ENCODE measurements at regions not wholly inside any gene's neighbourhood (a gene's known extent, or its start where the extent isn't known, plus 50 kb on each side); places are given as distances from the start of the nearest gene placed in this dataset.

GRCh38 chr20:11188843-11189603 lies 515.2 kb upstream of the JAG1 start:
- no peak for TF ChIP-seq CTCF (IDR thresholded peaks at IDR 0.05; ENCODE audit: low read depth, low read length, missing control alignments)
- H3K4me3 ChIP-seq (ENCODE audit: low read depth, low read length) = no peak overlapping the region
- in situ Hi-C loops (cut with HindIII; ENCODE audit: low sequenced_read_pairs) = no loop called here
- no peak for DNase-seq (ENCODE audit: low read depth)

DNA sequence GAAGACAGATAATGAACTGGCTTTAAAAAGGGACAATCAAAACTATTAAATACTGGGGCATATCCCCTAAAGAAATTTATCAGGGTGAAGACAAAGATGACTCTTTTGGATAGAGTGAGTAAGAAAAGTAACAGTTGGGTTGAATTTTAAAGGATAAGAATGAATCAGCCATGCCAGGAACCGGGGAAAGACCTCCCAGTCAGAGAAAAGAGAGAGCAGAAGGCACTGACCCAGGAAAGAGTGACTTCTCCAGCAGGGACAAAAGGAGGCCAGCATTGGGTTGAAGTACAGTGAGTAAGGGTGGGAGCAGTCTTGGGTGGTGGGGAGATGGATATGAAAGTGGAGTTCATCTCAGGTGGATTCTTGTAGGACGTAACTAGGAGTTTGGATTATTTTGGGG lies 516.9 kb upstream of the JAG1 start:
- no peak for TF ChIP-seq CTCF (IDR thresholded peaks at IDR 0.05; ENCODE audit: low read depth, low read length, missing control alignments)
- DNase-seq (ENCODE audit: low read depth) = no peak
- in situ Hi-C loops (cut with HindIII; ENCODE audit: low sequenced_read_pairs) = no loop called here
- H3K4me3 ChIP-seq (ENCODE audit: low read depth, low read length) = no peak overlapping the region

DNA sequence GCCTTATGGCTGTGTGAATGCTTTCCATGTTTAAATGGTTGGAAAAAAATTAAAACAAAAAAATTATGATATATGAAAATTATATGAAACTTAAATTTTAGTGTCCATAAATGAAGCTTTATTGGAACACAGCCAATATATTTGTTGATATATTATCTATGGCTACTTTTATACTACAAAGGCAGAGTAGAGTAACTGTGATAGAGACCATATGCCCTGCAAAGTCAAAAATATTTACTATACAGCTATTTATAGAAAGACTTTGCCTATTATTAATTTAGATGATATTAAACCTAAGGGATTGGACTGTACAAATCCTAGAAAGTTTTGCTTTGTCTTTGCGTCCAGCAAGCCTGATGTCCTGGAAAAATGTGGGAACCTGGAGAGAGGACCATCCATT lies 518.3 kb upstream of the JAG1 start:
- in situ Hi-C loops (cut with HindIII; ENCODE audit: low sequenced_read_pairs) = no loop called here
- DNase-seq (ENCODE audit: low read depth) = no peak
- no peak overlapping the region for H3K4me3 ChIP-seq (ENCODE audit: low read depth, low read length)
- TF ChIP-seq CTCF (IDR thresholded peaks at IDR 0.05; ENCODE audit: low read depth, low read length, missing control alignments) = no peak

DNA sequence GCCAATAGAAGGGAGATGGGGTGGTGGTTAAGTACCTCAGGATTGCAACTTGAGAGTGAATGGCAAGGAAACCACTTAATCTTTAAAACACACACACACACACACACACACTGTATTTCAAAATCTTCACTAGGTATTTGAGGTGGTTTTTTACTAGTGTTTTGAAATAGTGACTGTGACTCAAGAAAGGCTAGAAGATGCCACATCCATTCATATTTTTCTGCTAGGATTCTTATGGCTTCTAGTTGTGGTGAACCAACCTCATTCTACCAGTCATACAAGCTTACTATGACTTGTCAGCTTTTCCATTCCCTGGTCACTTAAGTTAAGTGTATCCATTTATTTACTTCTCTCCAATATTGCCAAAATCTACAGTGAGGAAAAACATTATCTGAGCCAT lies 519.4 kb upstream of the JAG1 start:
- no peak for TF ChIP-seq CTCF (IDR thresholded peaks at IDR 0.05; ENCODE audit: low read depth, low read length, missing control alignments)
- DNase-seq (ENCODE audit: low read depth) = no peak

DNA sequence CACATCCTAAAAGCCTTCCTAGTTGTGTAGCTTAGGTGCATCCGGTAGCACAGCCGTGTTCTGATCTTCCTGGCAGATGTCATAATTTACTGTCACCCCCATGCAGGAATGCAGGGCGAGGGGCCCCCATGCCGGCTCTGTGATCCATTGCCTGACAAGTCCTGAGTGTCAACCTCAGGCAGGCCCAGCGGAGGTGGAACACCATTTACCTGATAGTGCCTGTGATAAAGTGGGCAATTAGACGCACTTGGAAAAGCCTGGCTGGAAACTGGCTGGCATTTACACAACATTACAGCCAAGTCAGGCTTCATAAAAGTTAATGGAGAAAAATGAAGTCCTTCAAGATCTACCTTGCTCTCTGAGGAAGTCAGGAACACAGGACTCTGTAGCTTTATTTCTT lies 521.4 kb upstream of the JAG1 start:
- TF ChIP-seq CTCF (IDR thresholded peaks at IDR 0.05; ENCODE audit: low read depth, low read length, missing control alignments) = no peak
- in situ Hi-C loops (cut with HindIII; ENCODE audit: low sequenced_read_pairs) = no loop called here
- H3K4me3 ChIP-seq (ENCODE audit: low read depth, low read length) = no peak overlapping the region
- no peak for DNase-seq (ENCODE audit: low read depth)

More for the DNA sequence above, 519.4 kb upstream of the JAG1 start:
- in situ Hi-C loops (cut with HindIII; ENCODE audit: low sequenced_read_pairs) = no loop called here
- no peak overlapping the region for H3K4me3 ChIP-seq (ENCODE audit: low read depth, low read length)

DNA sequence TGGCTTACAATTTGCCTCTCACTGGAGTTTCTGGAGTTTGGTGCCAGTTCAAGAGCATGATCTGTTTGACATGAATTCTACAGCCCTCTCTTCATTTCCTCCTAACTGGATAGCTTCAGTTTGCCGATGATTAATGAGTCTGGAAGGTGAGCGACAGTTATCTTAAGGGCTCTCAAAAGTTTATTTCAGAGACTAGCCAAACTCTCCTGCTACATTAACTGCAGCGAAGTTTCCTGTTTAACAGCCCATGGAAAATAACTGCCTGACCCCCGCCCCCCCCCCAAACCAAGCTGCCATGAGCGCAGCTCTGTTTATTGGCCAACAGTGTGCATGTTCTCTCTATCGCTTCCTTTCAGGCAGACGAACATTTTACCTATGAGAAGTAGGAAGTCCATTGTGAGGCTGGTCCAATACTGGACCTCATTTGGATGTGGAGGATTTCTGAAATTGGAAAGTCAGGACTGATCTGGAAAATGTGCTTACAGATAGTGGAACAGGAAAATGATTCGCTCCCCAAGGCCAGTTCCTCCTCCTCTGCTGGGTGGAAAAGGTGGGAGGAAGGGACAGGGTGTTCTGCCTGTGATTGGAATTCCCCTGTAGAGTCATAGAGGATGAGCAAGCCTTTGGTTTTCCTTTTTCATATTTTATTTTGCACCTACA lies 522.2 kb upstream of the JAG1 start:
- TF ChIP-seq CTCF (IDR thresholded peaks at IDR 0.05; ENCODE audit: low read depth, low read length, missing control alignments) = no peak
- H3K4me3 ChIP-seq (ENCODE audit: low read depth, low read length) = no peak overlapping the region
- in situ Hi-C loops (cut with HindIII; ENCODE audit: low sequenced_read_pairs) = no loop called here
- no peak for DNase-seq (ENCODE audit: low read depth)

Measured in astrocyte of the cerebellum (primary cell).